SK-N-SH (cell line): ENCODE measurements at regions not wholly inside any gene's neighbourhood (a gene's known extent, or its start where the extent isn't known, plus 50 kb on each side); places are given as distances from the start of the nearest gene placed in this dataset.

Experiments
- CHD2 ChIP-seq: fragments of 150-350 bp; IDR thresholded peaks from 2 replicates; pipeline ENCODE4 v1.6.1; 2018; ENCODE audit warnings: low read length; ENCODE audit not compliant: partially characterized antibody
- JUND ChIP-seq: IDR thresholded peaks from 2 replicates; pipeline ENCODE4 v1.4.0; 2012
- POLR2AphosphoS5 ChIP-seq: IDR thresholded peaks from 2 replicates; pipeline ENCODE4 v1.6.1; 2012; ENCODE audit warnings: low read depth, low read length
- RAD21 ChIP-seq: IDR thresholded peaks from 2 replicates; pipeline ENCODE4 v1.6.1; 2012; ENCODE audit warnings: mild to moderate bottlenecking, low read length
- REST ChIP-seq: IDR thresholded peaks from 2 replicates; pipeline ENCODE4 v1.6.1; 2012; ENCODE audit warnings: mild to moderate bottlenecking, low read depth, low read length, moderate library complexity
- RFX5 ChIP-seq: IDR thresholded peaks from 2 replicates; pipeline ENCODE4 v1.6.1; 2012; ENCODE audit warnings: mild to moderate bottlenecking, improper control_type of control experiment, low read length
- SMC3 ChIP-seq: IDR thresholded peaks from 2 replicates; pipeline ENCODE4 v1.6.1; 2012; ENCODE audit warnings: low read depth, low read length, improper control_type of control experiment
- TAF1 ChIP-seq: IDR thresholded peaks from 2 replicates; pipeline ENCODE4 v1.6.1; 2012; ENCODE audit warnings: low read depth, mild to moderate bottlenecking, low read length, moderate library complexity, borderline replicate concordance
- YY1 ChIP-seq: IDR thresholded peaks from 2 replicates; pipeline ENCODE4 v1.4.0; 2012; ENCODE audit warnings: low read depth, mild to moderate bottlenecking
- ZBTB33 ChIP-seq: IDR thresholded peaks from 2 replicates; pipeline ENCODE4 v1.4.0; 2012; ENCODE audit warnings: low read depth, borderline replicate concordance
- TF ChIP-seq, protein P1 (sequence below): fragments of 200-600 bp; sonication (generic); IDR thresholded peaks from 2 replicates; pipeline ENCODE4 v1.6.1; 2017; ENCODE audit warnings: antibody characterized with exemption, mild to moderate bottlenecking, moderate library complexity

- TF ChIP-seq, protein P1, sequence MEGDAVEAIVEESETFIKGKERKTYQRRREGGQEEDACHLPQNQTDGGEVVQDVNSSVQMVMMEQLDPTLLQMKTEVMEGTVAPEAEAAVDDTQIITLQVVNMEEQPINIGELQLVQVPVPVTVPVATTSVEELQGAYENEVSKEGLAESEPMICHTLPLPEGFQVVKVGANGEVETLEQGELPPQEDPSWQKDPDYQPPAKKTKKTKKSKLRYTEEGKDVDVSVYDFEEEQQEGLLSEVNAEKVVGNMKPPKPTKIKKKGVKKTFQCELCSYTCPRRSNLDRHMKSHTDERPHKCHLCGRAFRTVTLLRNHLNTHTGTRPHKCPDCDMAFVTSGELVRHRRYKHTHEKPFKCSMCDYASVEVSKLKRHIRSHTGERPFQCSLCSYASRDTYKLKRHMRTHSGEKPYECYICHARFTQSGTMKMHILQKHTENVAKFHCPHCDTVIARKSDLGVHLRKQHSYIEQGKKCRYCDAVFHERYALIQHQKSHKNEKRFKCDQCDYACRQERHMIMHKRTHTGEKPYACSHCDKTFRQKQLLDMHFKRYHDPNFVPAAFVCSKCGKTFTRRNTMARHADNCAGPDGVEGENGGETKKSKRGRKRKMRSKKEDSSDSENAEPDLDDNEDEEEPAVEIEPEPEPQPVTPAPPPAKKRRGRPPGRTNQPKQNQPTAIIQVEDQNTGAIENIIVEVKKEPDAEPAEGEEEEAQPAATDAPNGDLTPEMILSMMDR: no peak
- TF ChIP-seq JUND (no peak), ZBTB33 (no peak), RAD21 (no peak), YY1 (no peak), CHD2 (no peak), SMC3 (no peak), TAF1 (no peak), RFX5 (no peak), REST (no peak), POLR2AphosphoS5 (no peak)
These were observed 51.9 kb upstream of the CISTR start for GRCh38 chr12:53803703-53804102.
